Calu3 (cell line): ENCODE measurements at regions not wholly inside any gene's neighbourhood (a gene's known extent, or its start where the extent isn't known, plus 50 kb on each side); places are given as distances from the start of the nearest gene placed in this dataset.

Experiments used
- BruUV-seq: library from RNA; stranded (reverse); fragments of 400-500 nt; replicated peaks from 2 replicates; lab custom pipeline; 2021; lab: Mats Ljungman, UMichigan
- CTCF ChIA-PET: fragments of 300-600 bp; sonication (Branson Sonifier 250); formaldehyde crosslinking; loops from one replicate; lab custom pipeline; 2022; ENCODE audit warnings: antibody characterized with exemption; lab: Charles Lee
- DNase-seq: peaks from one replicate; pipeline ENCODE4 v3.0.0; 2022
- H3K27ac Mint-ChIP-seq: one replicate; pipeline ENCODE4 v1.8.0; 2022; ENCODE audit warnings: mixed read lengths; ENCODE audit not compliant: unreplicated experiment
- H3K27me3 Mint-ChIP-seq: one replicate; pipeline ENCODE4 v1.8.0; 2022; ENCODE audit warnings: mixed read lengths; ENCODE audit not compliant: unreplicated experiment
- H3K36me3 Mint-ChIP-seq: one replicate; pipeline ENCODE4 v1.8.0; 2022; ENCODE audit warnings: mild to moderate bottlenecking, moderate library complexity, mixed read lengths; ENCODE audit not compliant: insufficient read depth, unreplicated experiment
- H3K4me1 Mint-ChIP-seq: one replicate; pipeline ENCODE4 v1.8.0; 2022; ENCODE audit warnings: mild to moderate bottlenecking, low read depth, mixed read lengths; ENCODE audit not compliant: unreplicated experiment
- H3K4me3 Mint-ChIP-seq: one replicate; pipeline ENCODE4 v1.8.0; 2022; ENCODE audit warnings: mild to moderate bottlenecking, low read depth, moderate library complexity, mixed read lengths; ENCODE audit not compliant: unreplicated experiment
- H3K9me3 Mint-ChIP-seq: one replicate; pipeline ENCODE4 v1.8.0; 2022; ENCODE audit warnings: low read depth, mixed read lengths; ENCODE audit not compliant: unreplicated experiment
- CTCF ChIP-seq: fragments of 200-600 bp; IDR thresholded peaks from one replicate; pipeline ENCODE4 v1.8.0; 2022; ENCODE audit warnings: antibody characterized with exemption; ENCODE audit not compliant: unreplicated experiment
- intact Hi-C: fragments of 100-400 bp; cut with micrococcal nuclease; formaldehyde crosslinking; loops from one replicate; pipeline ENCODE4 v1.10.0; 2022; ENCODE audit not compliant: unreplicated experiment

- TF ChIP-seq CTCF: no peak
- BruUV-seq: no TSS peak
- Mint-ChIP-seq H3K27me3 (no peaks in the 10 kb centered on the region), H3K4me3 (no peak overlapping the region), H3K9me3 (no peaks in the 10 kb centered on the region), H3K4me1 (peaks cover 8% of the 10 kb centered on the region), H3K36me3 (no peaks in the 10 kb centered on the region), H3K27ac (no peak overlapping the region)
- intact Hi-C loops: no loop called here
- CTCF ChIA-PET: no interaction called here
- no peak for DNase-seq
Measured at GRCh38 chr9:18182636-18183035, 291.3 kb upstream of the ADAMTSL1 start.

GRCh38 chr9:18183974-18184373, 290.0 kb upstream of the ADAMTSL1 start:
- intact Hi-C loops: no loop called here
- H3K36me3 Mint-ChIP-seq: no peaks in the 10 kb centered on the region
- TF ChIP-seq CTCF: no peak
- DNase-seq: no peak
- CTCF ChIA-PET: no interaction called here
- H3K4me1 Mint-ChIP-seq: peaks cover 8% of the 10 kb centered on the region
- H3K4me3 Mint-ChIP-seq: no peak overlapping the region
- no peaks in the 10 kb centered on the region for H3K9me3 Mint-ChIP-seq
- no peaks in the 10 kb centered on the region for H3K27me3 Mint-ChIP-seq
- no peak overlapping the region for H3K27ac Mint-ChIP-seq
- no TSS peak for BruUV-seq

GRCh38 chr9:18184401-18184800, 289.6 kb upstream of the ADAMTSL1 start:
- no peak overlapping the region for H3K27ac Mint-ChIP-seq
- peak; percentile 5 for DNase-seq
- H3K27me3 Mint-ChIP-seq: no peaks in the 10 kb centered on the region
- no peak for TF ChIP-seq CTCF
- peaks cover 9% of the 10 kb centered on the region for H3K4me1 Mint-ChIP-seq
- H3K36me3 Mint-ChIP-seq: no peaks in the 10 kb centered on the region
- no TSS peak for BruUV-seq
- no peak overlapping the region for H3K4me3 Mint-ChIP-seq
- CTCF ChIA-PET: no interaction called here
- no peaks in the 10 kb centered on the region for H3K9me3 Mint-ChIP-seq
- intact Hi-C loops: no loop called here

- Mint-ChIP-seq H3K9me3 (no peaks in the 10 kb centered on the region), H3K36me3 (no peaks in the 10 kb centered on the region), H3K4me3 (no peak overlapping the region), H3K27me3 (no peaks in the 10 kb centered on the region), H3K27ac (no peak overlapping the region), H3K4me1 (peaks cover 17% of the 10 kb centered on the region)
- peak; percentile 11 for DNase-seq
- CTCF ChIA-PET: no interaction called here
- no TSS peak for BruUV-seq
- intact Hi-C loops: no loop called here
- TF ChIP-seq CTCF: no peak
Measured at GRCh38 chr9:18185196-18185595, 288.8 kb upstream of the ADAMTSL1 start.
